Gastroesophageal sphincter (tissue), 4 donors: ENCODE measurements at regions not wholly inside any gene's neighbourhood (a gene's known extent, or its start where the extent isn't known, plus 50 kb on each side); places are given as distances from the start of the nearest gene placed in this dataset.

Source experiments
- ATAC-seq: fragments of 150-250 bp; one replicate; pipeline ENCODE4 v1.9.1; 2016; ENCODE audit warnings: mild to moderate bottlenecking, moderate library complexity
- H3K27ac ChIP-seq, 4 donors: fragments of 200-600 bp; sonication (generic) in 3 of 4; 1 replicate in 3 of 4; 2 replicates in 1 of 4; pipeline ENCODE4 v1.5.1; 2016 to 2019
- H3K27me3 ChIP-seq: fragments of 200-600 bp; sonication (generic); one replicate; pipeline ENCODE4 v1.5.1; 2019
- H3K36me3 ChIP-seq, 2 donors: fragments of 200-600 bp; sonication (generic); one replicate each; pipeline ENCODE4 v1.5.1; 2019; ENCODE audit warnings: control low read depth in 1 of 2
- H3K4me1 ChIP-seq, 3 donors: fragments of 200-600 bp; sonication (generic); 1 replicate in 2 of 3; 2 replicates in 1 of 3; pipeline ENCODE4 v1.5.1; 2016 to 2019; ENCODE audit warnings: control low read depth in 2 of 3
- H3K4me3 ChIP-seq, 2 donors: fragments of 200-600 bp; sonication (generic); one replicate each; pipeline ENCODE4 v1.5.1; 2019; ENCODE audit warnings: mild to moderate bottlenecking in 1 of 2, moderate library complexity in 1 of 2
- H3K9me3 ChIP-seq, 3 donors: fragments of 200-600 bp; sonication (generic); one replicate each; pipeline ENCODE4 v1.5.1; 2017 to 2019; ENCODE audit warnings: control low read depth in 2 of 3
- EP300 ChIP-seq: sonication (generic); formaldehyde crosslinking; IDR thresholded peaks from one replicate; pipeline ENCODE4 v1.6.1; 2017; ENCODE audit warnings: antibody characterized with exemption, mild to moderate bottlenecking
- POLR2A ChIP-seq, 2 donors: fragments of 450-650 bp; IDR thresholded peaks; one replicate each; pipeline ENCODE4 v1.6.1; 2017; ENCODE audit warnings: antibody characterized with exemption in 2 of 2, mild to moderate bottlenecking in 2 of 2, moderate library complexity in 1 of 2
- POLR2AphosphoS5 ChIP-seq: sonication (generic); formaldehyde crosslinking; IDR thresholded peaks from one replicate; pipeline ENCODE4 v1.6.1; 2017; ENCODE audit warnings: antibody characterized with exemption
- WGBS, 2 donors: methylation state at CpG; one replicate each; pipeline ENCODE4 v1.1.5; 2018; ENCODE audit warnings: low coverage in 1 of 2; 5-methylcytosine and 5-hydroxymethylcytosine counted together
- TF ChIP-seq, protein P1 (sequence below), 4 experiments: fragments of 200-600 bp in 2 of 4; fragments of 450-650 bp in 2 of 4; sonication (generic) in 1 of 4; IDR thresholded peaks; one replicate each; pipeline ENCODE4 v1.5.1; 2017 to 2019; ENCODE audit warnings: antibody characterized with exemption in 4 of 4, mild to moderate bottlenecking in 2 of 4, moderate library complexity in 2 of 4

DNA sequence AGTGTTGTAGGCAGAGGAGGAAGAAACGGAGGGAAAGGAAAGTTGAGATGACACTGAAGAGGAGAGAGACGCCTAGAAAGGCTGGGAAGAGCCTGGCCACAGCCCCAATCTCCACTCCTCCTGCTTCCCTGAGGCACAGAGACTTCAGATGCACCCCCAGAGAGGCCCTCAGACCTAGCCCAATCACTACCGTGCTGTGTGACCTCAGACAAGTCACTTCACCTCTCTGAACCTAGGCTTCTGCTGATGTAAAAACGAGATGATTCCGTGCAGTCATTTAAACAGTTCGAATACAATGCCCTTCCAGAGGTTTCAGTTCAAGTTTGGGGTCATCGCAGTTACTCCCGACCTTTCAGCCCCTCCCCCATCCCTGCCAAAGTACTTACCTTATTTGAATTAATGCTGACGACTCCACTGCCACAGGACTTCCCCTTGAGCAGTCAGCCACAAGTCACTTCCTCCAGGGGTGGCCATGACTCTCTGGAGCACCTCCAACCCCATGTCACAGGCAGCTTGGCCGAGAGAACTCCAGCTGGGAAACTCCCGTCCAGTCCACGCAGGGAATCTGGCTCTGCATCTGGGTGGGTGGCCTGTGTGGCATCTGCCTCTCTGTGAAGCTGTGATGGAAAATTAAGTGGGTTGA lies 105.2 kb upstream of the ID2 start:
- Histone ChIP-seq H3K27ac (no peak overlapping the region), H3K36me3 (no peaks in the 10 kb centered on the region), H3K4me1 (peaks cover 0 to 20% (median 0%) of the 10 kb centered on the region in 3 donors), H3K27me3 (no peaks in the 10 kb centered on the region), H3K4me3 (no peak overlapping the region), H3K9me3 (no peaks in the 10 kb centered on the region)
- 58 to 69% methylated on average over 6 to 11 of the region's 12 CpGs for WGBS, 2 donors
- no peak for TF ChIP-seq POLR2AphosphoS5
- no peak for TF ChIP-seq EP300
- TF ChIP-seq POLR2A (IDR thresholded peaks at IDR 0.05) = no peak
- TF ChIP-seq, protein P1, sequence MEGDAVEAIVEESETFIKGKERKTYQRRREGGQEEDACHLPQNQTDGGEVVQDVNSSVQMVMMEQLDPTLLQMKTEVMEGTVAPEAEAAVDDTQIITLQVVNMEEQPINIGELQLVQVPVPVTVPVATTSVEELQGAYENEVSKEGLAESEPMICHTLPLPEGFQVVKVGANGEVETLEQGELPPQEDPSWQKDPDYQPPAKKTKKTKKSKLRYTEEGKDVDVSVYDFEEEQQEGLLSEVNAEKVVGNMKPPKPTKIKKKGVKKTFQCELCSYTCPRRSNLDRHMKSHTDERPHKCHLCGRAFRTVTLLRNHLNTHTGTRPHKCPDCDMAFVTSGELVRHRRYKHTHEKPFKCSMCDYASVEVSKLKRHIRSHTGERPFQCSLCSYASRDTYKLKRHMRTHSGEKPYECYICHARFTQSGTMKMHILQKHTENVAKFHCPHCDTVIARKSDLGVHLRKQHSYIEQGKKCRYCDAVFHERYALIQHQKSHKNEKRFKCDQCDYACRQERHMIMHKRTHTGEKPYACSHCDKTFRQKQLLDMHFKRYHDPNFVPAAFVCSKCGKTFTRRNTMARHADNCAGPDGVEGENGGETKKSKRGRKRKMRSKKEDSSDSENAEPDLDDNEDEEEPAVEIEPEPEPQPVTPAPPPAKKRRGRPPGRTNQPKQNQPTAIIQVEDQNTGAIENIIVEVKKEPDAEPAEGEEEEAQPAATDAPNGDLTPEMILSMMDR (IDR thresholded peaks at IDR 0.05) = no peak
- ATAC-seq = no peak

DNA sequence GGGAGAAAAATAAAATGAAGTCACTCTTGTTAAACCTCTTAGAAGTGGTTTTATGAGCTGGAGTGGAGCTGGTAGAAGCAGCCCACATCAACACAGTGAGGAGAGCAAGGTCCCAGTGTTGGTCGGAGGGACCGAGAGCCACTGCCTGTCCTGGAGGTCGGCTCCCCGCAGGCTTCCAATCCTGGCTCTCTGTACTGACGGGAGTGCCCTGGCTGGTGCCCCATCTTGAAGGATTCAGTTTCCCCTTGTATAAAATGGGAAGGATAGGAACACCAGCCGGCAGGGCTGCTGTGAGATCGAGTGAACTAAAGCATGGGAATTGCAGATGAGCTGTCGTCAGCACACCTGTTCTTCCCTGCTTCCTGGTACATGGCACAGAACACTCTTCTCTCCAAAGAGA lies 104.3 kb upstream of the ID2 start:
- no peak for ATAC-seq
- Histone ChIP-seq H3K27ac (no peak overlapping the region), H3K9me3 (no peaks in the 10 kb centered on the region), H3K4me3 (no peak overlapping the region), H3K4me1 (peaks cover 0 to 30% (median 0%) of the 10 kb centered on the region in 3 donors), H3K36me3 (no peaks in the 10 kb centered on the region), H3K27me3 (no peaks in the 10 kb centered on the region)
- no peak for TF ChIP-seq POLR2AphosphoS5
- TF ChIP-seq POLR2A (IDR thresholded peaks at IDR 0.05) = no peak
- no peak for TF ChIP-seq EP300
- TF ChIP-seq, protein P1 (IDR thresholded peaks at IDR 0.05) = no peak
- 88 to 90% methylated on average over 2 to 8 of the region's 8 CpGs for WGBS, 2 donors

DNA sequence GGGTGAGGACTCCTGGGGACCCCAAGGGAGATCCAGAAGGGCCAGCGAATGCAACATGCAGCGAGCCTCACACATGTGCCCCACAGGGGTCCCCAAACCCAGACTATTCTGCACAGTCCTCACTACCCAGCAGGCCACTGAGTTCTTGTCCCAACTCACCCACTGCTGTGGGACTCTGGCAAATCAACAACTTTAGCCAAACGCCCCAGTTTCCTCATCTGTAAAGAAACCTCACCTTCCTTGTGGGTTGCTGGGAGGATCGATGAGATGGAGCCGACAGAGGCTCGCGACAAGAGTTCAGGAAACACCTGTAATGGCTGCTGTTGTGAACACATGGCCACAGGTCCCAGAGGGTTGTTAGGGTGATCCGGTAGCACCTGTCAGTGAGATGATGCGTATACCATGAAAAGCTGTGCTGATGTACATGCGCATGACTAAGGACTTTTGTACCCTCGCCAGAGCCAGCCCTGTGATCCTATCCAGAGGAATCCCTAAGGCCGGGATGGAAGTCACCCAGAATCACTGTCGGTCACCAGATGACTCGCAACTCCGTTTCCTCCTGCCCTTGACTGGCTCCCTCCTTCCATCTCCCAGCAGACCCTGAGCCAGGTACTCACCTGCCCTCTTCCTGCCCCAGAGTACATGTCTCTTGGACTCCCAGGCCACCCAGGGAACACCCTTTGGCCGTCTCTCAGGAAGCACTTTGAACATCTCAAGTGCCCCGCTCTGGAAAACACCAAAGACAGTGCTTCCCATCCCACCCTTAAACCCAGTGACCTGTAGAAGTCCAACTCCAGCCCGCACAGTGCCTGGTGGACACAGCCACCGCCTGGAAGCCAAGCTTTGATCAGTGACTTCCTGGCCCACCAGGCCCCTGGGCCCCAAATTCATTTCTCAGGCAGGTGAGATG lies 103.3 kb upstream of the ID2 start:
- H3K4me1 ChIP-seq = peaks cover 0 to 40% (median 5%) of the 10 kb centered on the region in 3 donors
- H3K27ac ChIP-seq = no peak overlapping the region
- no peak overlapping the region for H3K4me3 ChIP-seq
- H3K36me3 ChIP-seq = no peaks in the 10 kb centered on the region
- TF ChIP-seq EP300 (no peak), POLR2A (IDR thresholded peaks at IDR 0.05) (no peak), POLR2AphosphoS5 (no peak)
- TF ChIP-seq, protein P1 (IDR thresholded peaks at IDR 0.05) = no peak
- 93% methylated on average over 13 of the region's 19 CpGs; no CpG with 5 or more reads in 1 of the 2 donors for WGBS, 2 donors
- H3K9me3 ChIP-seq = no peaks in the 10 kb centered on the region
- H3K27me3 ChIP-seq = no peaks in the 10 kb centered on the region
- ATAC-seq = no peak

DNA sequence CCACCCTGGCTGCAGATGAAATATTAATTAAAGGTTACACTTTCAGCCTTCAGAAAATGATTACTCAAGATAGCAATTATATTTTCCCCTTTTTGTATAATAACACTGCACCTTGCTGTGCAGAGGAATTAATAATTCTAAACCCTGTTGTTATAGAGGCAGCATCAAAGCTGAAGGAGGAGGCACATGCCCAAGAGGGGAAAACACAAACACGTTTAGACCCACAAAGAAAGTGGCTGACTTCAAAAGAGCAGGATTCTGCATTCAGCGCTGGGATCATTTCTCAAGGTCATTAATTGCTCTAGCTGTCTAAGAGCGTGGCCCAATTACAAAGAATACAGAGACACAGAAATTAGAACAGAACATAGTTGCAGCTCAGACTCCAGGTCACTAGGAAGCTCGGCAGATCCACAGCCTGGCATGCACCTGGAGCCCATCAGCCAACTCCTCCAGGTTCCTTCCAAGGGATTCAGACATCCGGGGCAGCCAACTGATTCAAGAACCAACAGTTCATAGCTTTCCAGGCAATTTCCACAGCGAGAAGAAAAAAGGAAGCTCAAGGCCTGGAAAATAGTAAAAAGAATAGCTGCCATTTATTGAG lies 102.3 kb upstream of the ID2 start:
- H3K4me1 ChIP-seq = peaks cover 0 to 47% (median 6%) of the 10 kb centered on the region in 3 donors
- H3K4me3 ChIP-seq = no peak overlapping the region
- no peak for ATAC-seq
- no peaks in the 10 kb centered on the region for H3K36me3 ChIP-seq
- H3K27me3 ChIP-seq = no peaks in the 10 kb centered on the region
- TF ChIP-seq EP300 = no peak
- TF ChIP-seq, protein P1 (IDR thresholded peaks at IDR 0.05) = no peak
- TF ChIP-seq POLR2A (IDR thresholded peaks at IDR 0.05) = no peak
- TF ChIP-seq POLR2AphosphoS5 = no peak
- H3K27ac ChIP-seq = no peak overlapping the region
- WGBS, 2 donors = 70 to 72% methylated on average over 2 to 5 of the region's 6 CpGs
- no peaks in the 10 kb centered on the region for H3K9me3 ChIP-seq
